B cell (primary cell): ENCODE measurements at regions not wholly inside any gene's neighbourhood (a gene's known extent, or its start where the extent isn't known, plus 50 kb on each side); places are given as distances from the start of the nearest gene placed in this dataset.

ENCODE experiments used
- ATAC-seq: fragments of 200-7000 bp; cut with Tn5 transposase; one replicate; pipeline ENCODE4 v1.10.0; 2021; ENCODE audit warnings: low read depth, mild to moderate bottlenecking, moderate number of reproducible peaks, moderate library complexity
- CTCF ChIA-PET: fragments of 350-600 bp; sonication (Branson Sonifier 250); formaldehyde crosslinking; loops from one replicate; lab custom pipeline; 2021; ENCODE audit warnings: antibody characterized with exemption, inconsistent platforms; lab: Charles Lee
- POLR2A ChIA-PET: fragments of 350-600 bp; sonication (Branson Sonifier 250); formaldehyde crosslinking; loops from one replicate; lab custom pipeline; 2021; ENCODE audit warnings: antibody characterized with exemption; lab: Charles Lee
- DNase-seq: peaks from one replicate; pipeline ENCODE4 v3.0.0; 2013
- H2AFZ ChIP-seq: 2 replicates; pipeline ENCODE4 v1.6.1; 2012; ENCODE audit warnings: mild to moderate bottlenecking, low read depth, low read length; ENCODE audit not compliant: insufficient read depth, poor library complexity, severe bottlenecking
- H3K27ac ChIP-seq, 2 donors: 1 replicate in 1 of 2; 2 replicates in 1 of 2; pipeline ENCODE4 v1.5.1; 2012 to 2013; ENCODE audit warnings: low read length in 2 of 2, mild to moderate bottlenecking in 2 of 2, moderate library complexity in 1 of 2
- H3K27me3 ChIP-seq, 4 experiments: fragments of 200-600 bp in 1 of 4; sonication (generic) in 1 of 4; replicated peaks in 1 of 4; 1 replicate in 2 of 4; 2 replicates in 2 of 4; pipeline versions ENCODE4 v1.6.1 to v1.7.0; 2013 to 2016; ENCODE audit warnings: low read length in 3 of 4, mild to moderate bottlenecking in 2 of 4, mixed read lengths in 1 of 4, moderate library complexity in 1 of 4; ENCODE audit not compliant: insufficient read depth in 4 of 4, control insufficient read depth in 3 of 4; ENCODE audit errors: control extremely low read depth in 1 of 4
- H3K36me3 ChIP-seq, 2 experiments: replicated peaks in 1 of 2; 1 replicate in 1 of 2; 2 replicates in 1 of 2; pipeline versions ENCODE4 v1.6.1 to v1.7.1; 2013; ENCODE audit warnings: low read length in 1 of 2; ENCODE audit not compliant: insufficient read depth in 2 of 2, control insufficient read depth in 1 of 2; ENCODE audit errors: control extremely low read depth in 1 of 2, extremely low read depth in 1 of 2
- H3K4me1 ChIP-seq, 2 donors: fragments of 200-600 bp in 1 of 2; sonication (generic) in 1 of 2; 1 replicate in 1 of 2; 2 replicates in 1 of 2; pipeline versions ENCODE4 v1.5.1 to v1.6.1; 2013 to 2017; ENCODE audit warnings: low read length in 2 of 2; ENCODE audit not compliant: control insufficient read depth in 2 of 2, insufficient read depth in 2 of 2
- H3K4me2 ChIP-seq: replicated peaks from 2 replicates; pipeline ENCODE3; 2012; ENCODE audit warnings: mild to moderate bottlenecking, low read depth, low read length; ENCODE audit not compliant: poor library complexity, severe bottlenecking
- H3K4me3 ChIP-seq, 5 experiments: fragments of 200-600 bp in 1 of 5; sonication (generic) in 1 of 5; 1 replicate in 3 of 5; 2 replicates in 2 of 5; pipeline versions ENCODE4 v1.5.1 to v1.7.0; 2011 to 2016; ENCODE audit warnings: low read length in 4 of 5, mild to moderate bottlenecking in 4 of 5, low read depth in 2 of 5, control low read depth in 1 of 5, moderate library complexity in 1 of 5; ENCODE audit not compliant: insufficient read depth in 1 of 5; ENCODE audit errors: control extremely low read depth in 1 of 5, extremely low read depth in 1 of 5
- H3K79me2 ChIP-seq: fragments of 200-600 bp; sonication (generic); one replicate; pipeline ENCODE4 v1.6.0; 2016; ENCODE audit warnings: low read length; ENCODE audit not compliant: control insufficient read depth, insufficient read depth
- H3K9ac ChIP-seq: fragments of 200-600 bp; sonication (generic); 2 replicates; pipeline ENCODE4 v1.6.1; 2017; ENCODE audit warnings: mild to moderate bottlenecking, low read length, moderate library complexity
- H3K9me3 ChIP-seq, 3 donors: one replicate each; pipeline versions ENCODE4 v1.6.1 to v1.7.1; 2013; ENCODE audit warnings: low read length in 2 of 3; ENCODE audit not compliant: control insufficient read depth in 2 of 3, insufficient read depth in 1 of 3; ENCODE audit errors: control extremely low read depth in 1 of 3
- H4K20me1 ChIP-seq: 2 replicates; pipeline ENCODE4 v1.6.0; 2012; ENCODE audit warnings: mild to moderate bottlenecking, low read length; ENCODE audit not compliant: insufficient read depth, control insufficient read depth, poor library complexity, severe bottlenecking
- H3K27ac Mint-ChIP-seq: one replicate; pipeline ENCODE4 v1.8.0; 2021; ENCODE audit warnings: mixed read lengths
- H3K27me3 Mint-ChIP-seq: one replicate; pipeline ENCODE4 v1.8.0; 2021; ENCODE audit warnings: mixed read lengths
- H3K4me1 Mint-ChIP-seq: one replicate; pipeline ENCODE4 v1.8.0; 2021; ENCODE audit warnings: mixed read lengths
- H3K4me3 Mint-ChIP-seq: one replicate; pipeline ENCODE4 v1.8.0; 2021; ENCODE audit warnings: mixed read lengths
- H3K9me3 Mint-ChIP-seq: one replicate; pipeline ENCODE4 v1.8.0; 2022; ENCODE audit warnings: mixed read lengths; ENCODE audit not compliant: insufficient read depth
- EZH2 ChIP-seq: IDR thresholded peaks from 2 replicates; pipeline ENCODE4 v1.6.1; 2012; ENCODE audit warnings: borderline replicate concordance, low read depth, mild to moderate bottlenecking, moderate library complexity, low read length; ENCODE audit not compliant: insufficient read depth, poor library complexity, severe bottlenecking
- WGBS: methylation state at CpG from one replicate; pipeline ENCODE4 v1.1.5; 2013; ENCODE audit warnings: missing lambda C conversion rate; ENCODE audit not compliant: insufficient coverage; 5-methylcytosine and 5-hydroxymethylcytosine counted together
- intact Hi-C: fragments of 100-400 bp; cut with micrococcal nuclease; formaldehyde crosslinking; loops from one replicate; pipeline ENCODE4 v1.10.0; 2022
- TF ChIP-seq, protein P1 (sequence below): fragments of 200-600 bp; IDR thresholded peaks from one replicate; pipeline ENCODE4 v1.8.0; 2022; ENCODE audit warnings: antibody characterized with exemption, mild to moderate bottlenecking

GRCh38 chr3:159831466-159831865 lies 157.2 kb upstream of the IL12A start:
- ChIA-PET CTCF (interaction anchor here (1.3 kb wide), 1 partner anchor 53 kb away, joined by 3 read pairs; no protein-coding TSS in a partner anchor), POLR2A (no interaction called here)
- no peaks in the 10 kb centered on the region for H3K36me3 ChIP-seq
- no peak overlapping the region for H3K27ac ChIP-seq
- H3K9ac ChIP-seq: no peak overlapping the region
- Mint-ChIP-seq H3K4me1 (peaks cover 1% of the 10 kb centered on the region), H3K27ac (no peak overlapping the region), H3K9me3 (no peaks in the 10 kb centered on the region), H3K27me3 (no peaks in the 10 kb centered on the region), H3K4me3 (no peak overlapping the region)
- no peaks in the 10 kb centered on the region for H4K20me1 ChIP-seq
- no peaks in the 10 kb centered on the region for H3K79me2 ChIP-seq
- H3K4me2 ChIP-seq: no peak overlapping the region
- intact Hi-C loops: no loop called here
- H3K4me3 ChIP-seq: no peak overlapping the region
- ATAC-seq: no peak
- no peak overlapping the region for H2AFZ ChIP-seq
- H3K27me3 ChIP-seq: no peaks in the 10 kb centered on the region
- peaks cover 7% of the 10 kb centered on the region in 2 donors for H3K4me1 ChIP-seq
- DNase-seq: no peak
- WGBS: no CpG with 5 or more reads among the region's 2 CpGs
- TF ChIP-seq, protein P1, sequence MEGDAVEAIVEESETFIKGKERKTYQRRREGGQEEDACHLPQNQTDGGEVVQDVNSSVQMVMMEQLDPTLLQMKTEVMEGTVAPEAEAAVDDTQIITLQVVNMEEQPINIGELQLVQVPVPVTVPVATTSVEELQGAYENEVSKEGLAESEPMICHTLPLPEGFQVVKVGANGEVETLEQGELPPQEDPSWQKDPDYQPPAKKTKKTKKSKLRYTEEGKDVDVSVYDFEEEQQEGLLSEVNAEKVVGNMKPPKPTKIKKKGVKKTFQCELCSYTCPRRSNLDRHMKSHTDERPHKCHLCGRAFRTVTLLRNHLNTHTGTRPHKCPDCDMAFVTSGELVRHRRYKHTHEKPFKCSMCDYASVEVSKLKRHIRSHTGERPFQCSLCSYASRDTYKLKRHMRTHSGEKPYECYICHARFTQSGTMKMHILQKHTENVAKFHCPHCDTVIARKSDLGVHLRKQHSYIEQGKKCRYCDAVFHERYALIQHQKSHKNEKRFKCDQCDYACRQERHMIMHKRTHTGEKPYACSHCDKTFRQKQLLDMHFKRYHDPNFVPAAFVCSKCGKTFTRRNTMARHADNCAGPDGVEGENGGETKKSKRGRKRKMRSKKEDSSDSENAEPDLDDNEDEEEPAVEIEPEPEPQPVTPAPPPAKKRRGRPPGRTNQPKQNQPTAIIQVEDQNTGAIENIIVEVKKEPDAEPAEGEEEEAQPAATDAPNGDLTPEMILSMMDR: no peak
- no peak for TF ChIP-seq EZH2
- H3K9me3 ChIP-seq: peaks cover 0 to 2% (median 0%) of the 10 kb centered on the region in 3 donors

DNA sequence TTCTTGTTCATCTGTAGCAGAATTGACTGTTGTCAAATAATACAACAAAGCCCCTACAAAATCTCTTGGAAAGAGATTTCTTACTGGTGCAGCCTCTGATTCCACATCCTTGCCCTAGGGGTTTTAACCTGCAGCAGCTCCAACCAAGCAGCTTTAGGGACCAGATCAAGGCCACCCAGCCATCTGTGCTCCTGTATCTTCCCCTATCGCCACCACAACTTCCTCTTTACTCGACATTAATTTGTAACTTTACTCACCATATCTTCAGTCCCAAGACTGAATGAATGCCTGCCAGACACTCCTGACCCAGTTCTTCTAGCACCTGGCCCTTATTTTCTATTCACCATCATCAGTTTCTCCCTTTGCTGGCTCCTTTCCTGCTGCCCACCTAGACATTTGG lies 156.6 kb upstream of the IL12A start:
- H3K79me2 ChIP-seq: no peaks in the 10 kb centered on the region
- POLR2A ChIA-PET: interaction anchor here (0.5 kb wide), 1 partner anchor 132 kb away, joined by 9 read pairs; no protein-coding TSS in a partner anchor
- no peak overlapping the region for H3K4me2 ChIP-seq

More for the DNA sequence above, 156.6 kb upstream of the IL12A start:
- peaks cover 1% of the 10 kb centered on the region for H3K4me1 Mint-ChIP-seq
- ATAC-seq (peak; percentile 60), DNase-seq (peak; percentile 33)
- H3K27ac ChIP-seq: no peak overlapping the region
- no peaks in the 10 kb centered on the region for H3K9me3 Mint-ChIP-seq
- TF ChIP-seq, protein P1: no peak
- TF ChIP-seq EZH2: no peak
- peak overlapping the region; percentile 40 for H2AFZ ChIP-seq
- CTCF ChIA-PET: interaction anchor here (1.3 kb wide), 1 partner anchor 52 kb away, joined by 3 read pairs; no protein-coding TSS in a partner anchor
- H3K9me3 ChIP-seq: peaks cover 0 to 2% (median 0%) of the 10 kb centered on the region in 3 donors
- no peaks in the 10 kb centered on the region for H3K36me3 ChIP-seq
- no peak overlapping the region for H3K4me3 ChIP-seq
- no peaks in the 10 kb centered on the region for H3K27me3 ChIP-seq
- intact Hi-C loops: no loop called here
- no peaks in the 10 kb centered on the region for H4K20me1 ChIP-seq
- H3K9ac ChIP-seq: no peak overlapping the region
- H3K4me1 ChIP-seq: peaks cover 7% of the 10 kb centered on the region in 2 donors
- H3K27me3 Mint-ChIP-seq: no peaks in the 10 kb centered on the region
- 0% methylated on average over 2 of the region's 2 CpGs for WGBS
- no peak overlapping the region for H3K27ac Mint-ChIP-seq
- H3K4me3 Mint-ChIP-seq: no peak overlapping the region
